ENCODE measurements at regions not wholly inside any gene's neighbourhood (a gene's known extent, or its start where the extent isn't known, plus 50 kb on each side); places are given as distances from the start of the nearest gene placed in this dataset.
"Not testable (repeated sequence)": the region's sequence is repeated elsewhere in the genome, so short reads cannot be mapped to it uniquely, and the experiment has no call there.

GRCh38 chr17:73859439-73860008 lies 215.3 kb upstream of the SDK2 start:
- not testable (repeated sequence) for DNase-seq

GRCh38 chr17:73861543-73861942 lies 217.3 kb upstream of the SDK2 start:
- no peak for DNase-seq

GRCh38 chr17:73863761-73864535 lies 219.7 kb upstream of the SDK2 start:
- DNase-seq = no peak

- DNase-seq = no peak
These were observed 221.6 kb upstream of the SDK2 start for GRCh38 chr17:73865831-73866230.

GRCh38 chr17:73867056-73867455 lies 222.8 kb upstream of the SDK2 start:
- no peak for DNase-seq

- DNase-seq = no peak
These were observed 225.8 kb upstream of the SDK2 start for GRCh38 chr17:73870068-73870467.

GRCh38 chr17:73870473-73870872 lies 226.2 kb upstream of the SDK2 start:
- no peak for DNase-seq

- no peak for DNase-seq
These were observed 228.6 kb upstream of the SDK2 start for GRCh38 chr17:73872816-73873215.

- DNase-seq = no peak
These were observed 229.9 kb upstream of the SDK2 start for GRCh38 chr17:73874008-73874720.

GRCh38 chr17:73875346-73875745 lies 231.1 kb upstream of the SDK2 start:
- DNase-seq = no peak

GRCh38 chr17:73877962-73878361 lies 233.7 kb upstream of the SDK2 start:
- DNase-seq = no peak

GRCh38 chr17:73878923-73879322 lies 234.7 kb upstream of the SDK2 start:
- no peak for DNase-seq

- DNase-seq = no peak
These were observed 235.7 kb upstream of the SDK2 start for GRCh38 chr17:73879987-73880386.

- DNase-seq = no peak
These were observed 238.3 kb upstream of the SDK2 start for GRCh38 chr17:73882590-73882989.

GRCh38 chr17:73883175-73883574 lies 238.9 kb upstream of the SDK2 start:
- no peak for DNase-seq

- DNase-seq = no peak
These were observed 243.5 kb upstream of the SDK2 start for GRCh38 chr17:73887739-73888138.

- DNase-seq = peak; percentile 52
These were observed 244.6 kb upstream of the SDK2 start for GRCh38 chr17:73888862-73889261.

GRCh38 chr17:73889439-73889838 lies 245.2 kb upstream of the SDK2 start:
- peak; percentile 30 for DNase-seq

- no peak for DNase-seq
These were observed 246.7 kb upstream of the SDK2 start for GRCh38 chr17:73890831-73891405.

- no peak for DNase-seq
These were observed 250.9 kb upstream of the SDK2 start for GRCh38 chr17:73895157-73895556.

GRCh38 chr17:73896966-73897365 lies 252.7 kb upstream of the SDK2 start:
- DNase-seq = no peak

GRCh38 chr17:73899839-73900238 lies 255.6 kb upstream of the SDK2 start:
- no peak for DNase-seq

GRCh38 chr17:73900516-73900915 lies 256.3 kb upstream of the SDK2 start:
- DNase-seq = no peak

- DNase-seq = no peak
These were observed 257.0 kb upstream of the SDK2 start for GRCh38 chr17:73901249-73901648.
